NCI-H1930 (cell line): ENCODE measurements at regions not wholly inside any gene's neighbourhood (a gene's known extent, or its start where the extent isn't known, plus 50 kb on each side); places are given as distances from the start of the nearest gene placed in this dataset.
A peak's percentile ranks its signal among the peaks of the same experiment; 100 is the strongest.

Experiments used
- DNase-seq, 2 experiments: peaks; one replicate each; lab custom pipeline; 2025; lab: John Stamatoyannopoulos, UW

- DNase-seq, result no peak
Measured at GRCh38 chr3:99542767-99543518, 95.5 kb upstream of the COL8A1 start.

GRCh38 chr3:99541181-99541580 lies 97.2 kb upstream of the COL8A1 start:
- DNase-seq, result no peak

DNA sequence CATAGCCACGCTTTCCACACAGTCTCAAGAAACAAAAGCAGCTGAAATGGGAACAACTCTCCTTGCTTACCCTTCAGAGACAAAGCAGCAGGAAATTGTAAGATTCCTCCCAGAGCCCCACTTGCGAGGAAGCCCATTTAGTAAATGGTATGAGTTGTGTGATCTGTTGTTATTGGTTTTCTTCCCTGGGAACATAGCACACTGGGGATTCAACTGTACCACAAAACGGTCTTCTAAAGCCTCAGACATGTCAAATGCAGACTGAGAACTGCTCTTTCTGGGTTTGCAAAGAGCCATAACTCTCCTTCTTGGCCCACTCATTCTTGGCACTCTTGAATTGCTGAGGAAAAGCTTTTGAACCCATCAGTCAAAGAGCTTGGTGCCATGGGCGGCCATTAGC lies 101.0 kb upstream of the COL8A1 start:
- DNase-seq, result no peak

- DNase-seq, result no peak
Measured at GRCh38 chr3:99536555-99537314, 101.7 kb upstream of the COL8A1 start.

- no peak for DNase-seq
Measured at GRCh38 chr3:99534951-99535704, 103.3 kb upstream of the COL8A1 start.

DNA sequence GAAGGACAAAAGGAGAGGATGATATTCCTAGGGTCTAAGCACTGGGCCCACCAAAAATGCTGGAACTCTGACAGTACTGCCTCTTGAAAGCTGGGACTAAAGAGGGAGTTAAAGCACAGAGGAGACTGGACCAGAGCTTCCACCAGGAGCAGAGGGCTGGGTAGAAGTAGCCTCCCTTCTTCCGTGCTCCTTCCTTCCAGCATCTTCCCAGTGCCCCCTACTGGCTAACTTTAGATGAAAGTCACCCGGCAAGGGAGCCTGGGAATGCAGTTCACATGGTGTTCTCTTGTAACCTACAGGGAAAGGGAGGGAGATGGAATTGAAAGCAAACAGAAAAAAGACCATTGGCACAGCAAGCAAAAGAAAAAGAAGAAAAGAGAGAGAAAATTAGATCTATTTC lies 106.1 kb upstream of the COL8A1 start:
- DNase-seq, result peak in 1 of 2 experiments; percentile 5

- DNase-seq, result no peak
Measured at GRCh38 chr3:99529265-99529664, 109.1 kb upstream of the COL8A1 start.

DNA sequence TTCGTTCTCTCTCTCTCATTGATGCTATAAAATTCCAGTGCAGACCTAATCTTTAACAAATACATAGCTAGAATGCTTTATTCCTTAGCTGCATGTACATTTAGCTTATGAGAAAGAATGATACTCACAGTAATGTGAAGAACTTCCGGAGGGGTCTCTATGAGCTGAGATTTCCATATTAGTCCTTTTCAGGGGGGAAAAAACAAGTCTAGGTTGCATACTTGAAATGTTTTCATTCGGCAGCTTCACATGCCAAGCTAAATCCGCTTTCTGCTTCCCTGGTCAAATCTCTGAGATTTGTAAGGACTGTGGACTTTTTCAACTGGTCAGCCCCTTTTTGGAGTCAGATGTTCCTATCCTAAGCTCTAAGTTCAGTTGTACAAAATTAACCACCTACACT lies 111.5 kb upstream of the COL8A1 start:
- no peak for DNase-seq

GRCh38 chr3:99524559-99524958 lies 113.8 kb upstream of the COL8A1 start:
- no peak for DNase-seq

DNA sequence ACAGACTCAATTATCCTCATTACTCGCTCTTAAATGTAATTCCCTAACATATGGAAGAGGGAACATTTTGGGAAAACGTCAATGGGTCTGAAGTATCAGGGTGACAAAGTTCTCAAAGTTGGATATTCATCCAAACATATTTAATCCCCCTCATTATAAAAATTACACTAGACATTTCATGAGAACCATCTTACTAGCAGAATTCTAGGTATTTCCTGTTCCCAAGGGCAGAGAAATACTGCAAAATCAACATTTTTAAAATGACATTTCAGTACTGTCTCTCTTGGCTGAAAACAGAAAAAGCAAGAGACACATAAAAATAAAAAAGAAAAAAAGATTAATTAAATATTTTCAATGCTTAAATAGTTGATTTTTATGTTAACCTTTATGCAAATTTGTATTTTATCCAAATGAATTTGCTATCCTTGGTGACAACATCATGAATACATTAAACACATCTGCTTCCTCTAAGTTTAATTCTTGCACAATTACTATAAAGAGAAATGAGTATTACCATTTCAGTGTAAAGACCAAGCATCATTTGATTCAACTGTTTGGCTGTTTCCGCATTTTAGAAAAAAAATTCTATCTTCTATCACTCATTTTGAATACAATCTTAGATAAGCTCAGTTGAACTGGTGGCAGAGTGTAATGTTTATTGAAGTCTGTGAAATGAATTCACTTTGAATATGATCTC lies 114.8 kb upstream of the COL8A1 start:
- DNase-seq, result no peak

DNA sequence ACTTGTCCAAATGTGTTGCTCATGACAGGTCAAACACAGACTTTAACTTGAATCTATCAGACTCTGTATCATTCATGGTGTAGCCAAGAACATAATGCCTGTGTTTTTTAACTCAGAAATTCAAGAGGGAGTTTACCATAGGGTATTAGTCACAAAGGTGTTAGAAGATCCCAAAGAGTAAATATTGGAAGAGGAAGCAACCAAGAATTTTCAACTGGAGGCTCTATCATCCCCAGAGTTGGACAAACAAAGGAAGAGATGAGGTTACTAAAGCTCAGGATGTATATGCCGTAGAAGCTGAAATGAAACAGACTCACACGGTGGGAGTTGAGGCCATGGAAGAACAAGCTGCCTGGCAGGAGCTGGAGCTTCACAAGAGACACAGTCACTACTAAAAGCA lies 116.2 kb upstream of the COL8A1 start:
- no peak for DNase-seq

- DNase-seq, result no peak
Measured at GRCh38 chr3:99521551-99521950, 116.8 kb upstream of the COL8A1 start.

DNA sequence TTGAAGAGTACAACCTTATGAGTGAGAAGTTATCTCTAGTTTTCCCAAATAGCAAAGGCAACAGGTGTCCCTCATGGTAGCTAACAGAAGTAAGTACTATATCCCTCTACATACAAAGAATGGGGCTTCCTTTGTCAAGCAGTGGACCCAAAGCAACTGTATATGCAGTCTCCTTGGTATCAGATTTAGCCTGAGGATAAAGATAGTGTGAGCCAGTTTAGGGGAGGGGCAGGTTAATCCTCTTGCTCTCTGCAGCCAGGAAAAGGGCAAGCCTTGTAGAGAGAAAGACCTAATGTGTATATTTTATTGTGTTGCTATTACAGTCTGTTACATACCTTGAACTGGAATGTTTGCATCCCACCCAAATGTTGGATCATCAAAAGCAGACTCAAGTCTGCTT lies 117.9 kb upstream of the COL8A1 start:
- no peak for DNase-seq

DNA sequence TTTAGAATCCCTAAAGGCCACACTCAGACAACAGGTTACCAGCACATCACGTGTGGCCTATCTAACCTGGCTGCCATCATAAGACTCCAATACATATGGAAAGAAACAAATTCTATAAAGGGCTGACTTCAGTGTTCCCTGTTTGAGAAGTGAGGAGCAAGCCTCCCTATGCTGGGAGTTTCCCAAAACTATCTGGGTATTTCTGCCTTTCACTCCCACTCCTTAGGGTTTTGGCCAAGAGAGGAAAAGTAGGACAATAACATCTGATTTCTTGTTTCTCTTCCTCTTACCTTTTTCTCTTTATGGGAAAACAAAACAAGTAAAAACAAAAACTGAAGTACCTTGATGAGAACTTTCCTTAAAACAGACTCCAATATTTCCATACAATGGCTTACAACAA lies 121.5 kb upstream of the COL8A1 start:
- DNase-seq, result no peak

DNA sequence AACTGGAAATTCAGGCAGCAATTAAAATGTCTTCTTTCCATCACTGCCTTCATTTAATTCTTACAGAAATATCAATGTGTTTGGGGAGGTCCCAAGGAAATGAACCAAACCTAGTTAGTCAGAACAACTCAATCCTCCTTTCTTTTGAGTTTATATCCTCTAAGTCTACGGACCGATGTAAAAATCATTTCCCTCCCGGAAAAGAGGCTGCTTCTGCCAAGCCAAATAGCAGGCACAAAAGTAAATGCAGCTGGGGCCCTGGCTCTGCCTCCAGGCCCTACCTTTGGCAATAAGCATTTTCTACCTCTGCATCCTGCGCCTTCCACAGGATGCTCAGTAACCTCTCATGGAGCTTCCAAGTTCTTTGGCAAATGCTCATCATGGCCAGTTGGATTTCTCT lies 122.5 kb upstream of the COL8A1 start:
- DNase-seq, result no peak

DNA sequence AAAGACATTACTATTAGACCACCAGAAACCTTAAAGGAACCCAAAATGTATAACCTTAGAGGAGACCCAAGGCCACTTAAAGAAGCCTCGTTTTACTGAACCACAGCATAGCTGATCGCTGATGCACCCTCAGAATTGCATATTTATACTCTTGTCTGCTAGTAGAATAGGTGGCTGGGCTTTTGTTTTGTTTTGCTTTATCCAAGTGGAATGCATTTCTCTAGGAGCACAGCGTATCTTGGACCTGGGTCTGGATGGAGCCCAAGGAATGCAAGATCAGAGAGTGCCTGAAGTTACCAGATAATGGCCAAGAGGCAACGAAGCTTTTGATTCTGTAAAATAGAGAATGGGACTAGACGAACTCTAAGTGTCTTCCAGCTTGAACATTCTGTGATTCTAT lies 129.2 kb upstream of the COL8A1 start:
- DNase-seq, result no peak

- DNase-seq, result no peak
Measured at GRCh38 chr3:99508191-99508590, 130.2 kb upstream of the COL8A1 start.

- DNase-seq, result no peak
Measured at GRCh38 chr3:99505646-99506269, 132.6 kb upstream of the COL8A1 start.

DNA sequence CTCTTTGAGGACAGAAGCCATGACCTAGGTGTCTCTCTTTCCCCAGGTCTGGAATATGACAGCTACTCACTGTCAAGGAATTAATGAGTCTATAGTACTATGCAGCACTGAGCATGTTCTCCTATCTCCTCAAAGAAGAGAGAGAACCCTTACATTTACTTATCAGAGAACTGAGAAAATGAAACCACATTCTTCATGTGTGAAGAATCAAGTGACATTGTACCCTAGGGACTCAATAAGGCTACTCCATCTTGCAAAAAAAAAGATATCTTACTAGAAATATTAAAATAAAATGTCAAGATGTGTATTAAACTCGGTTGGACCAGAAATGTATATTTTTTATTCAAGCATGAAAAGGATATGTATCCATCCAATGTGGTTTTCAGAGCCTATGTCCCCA lies 133.2 kb upstream of the COL8A1 start:
- DNase-seq, result no peak

- no peak for DNase-seq
Measured at GRCh38 chr3:99504258-99504657, 134.1 kb upstream of the COL8A1 start.

- no peak for DNase-seq
Measured at GRCh38 chr3:99503350-99503749, 135.0 kb upstream of the COL8A1 start.

DNA sequence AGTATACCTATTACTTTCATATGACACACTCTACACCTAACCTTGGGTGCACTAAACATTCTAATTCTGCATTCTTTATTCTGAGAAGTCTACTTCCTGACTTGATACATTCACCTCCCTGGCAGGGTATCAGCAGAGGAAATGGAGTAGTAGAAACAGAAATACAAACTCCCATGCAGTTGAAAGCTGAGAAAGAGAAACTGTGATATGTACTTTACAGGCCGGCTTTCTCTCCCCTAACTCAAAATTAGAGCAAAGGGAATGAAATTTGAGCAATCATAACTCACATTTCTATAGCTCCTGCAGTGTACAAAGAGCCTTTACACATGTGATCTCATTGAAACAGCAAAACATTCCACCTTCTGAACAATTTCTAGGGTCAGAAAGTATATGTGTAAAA lies 135.5 kb upstream of the COL8A1 start:
- DNase-seq, result no peak
